SH-SY5Y (cell line): ENCODE measurements at regions not wholly inside any gene's neighbourhood (a gene's known extent, or its start where the extent isn't known, plus 50 kb on each side); places are given as distances from the start of the nearest gene placed in this dataset.

ENCODE experiments used
- GATA2 ChIP-seq: IDR thresholded peaks from 2 replicates; pipeline ENCODE4 v1.6.1; 2011; ENCODE audit warnings: mild to moderate bottlenecking, low read depth, low read length
- GATA3 ChIP-seq: IDR thresholded peaks from 2 replicates; pipeline ENCODE4 v1.6.1; 2011; ENCODE audit warnings: low read depth, mild to moderate bottlenecking, low read length, moderate library complexity

DNA sequence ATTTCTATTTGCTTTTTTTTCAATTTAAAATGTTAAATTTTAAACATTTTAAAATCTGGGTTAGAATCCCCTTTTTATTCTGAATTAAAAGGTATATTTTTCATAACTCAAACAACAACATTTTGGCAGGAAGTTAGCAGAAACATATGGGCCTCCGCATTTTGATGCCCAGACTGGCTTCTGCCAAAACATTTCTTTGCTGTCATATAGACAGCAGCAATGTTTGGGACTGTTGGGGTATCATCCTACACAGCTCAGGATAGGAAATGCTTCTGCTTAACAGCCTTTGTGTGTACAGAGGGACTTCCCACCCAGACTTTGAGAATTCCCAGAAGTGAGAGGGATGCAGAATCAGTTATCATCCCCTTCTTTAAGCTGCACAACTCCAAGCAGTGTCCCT lies 155.4 kb upstream of the PARD3B start:
- TF ChIP-seq GATA2 (no peak), GATA3 (no peak)
